Endodermal cell (in vitro differentiated cells): ENCODE measurements at regions not wholly inside any gene's neighbourhood (a gene's known extent, or its start where the extent isn't known, plus 50 kb on each side); places are given as distances from the start of the nearest gene placed in this dataset.

Experiments
- DNase-seq: peaks from one replicate; pipeline ENCODE4 v3.0.0-alpha.2; 2017
- H3K27ac ChIP-seq: 2 replicates; pipeline ENCODE4 v1.5.1; 2013; ENCODE audit warnings: mild to moderate bottlenecking, low read depth, low read length, moderate library complexity
- H3K27me3 ChIP-seq: 2 replicates; pipeline ENCODE4 v1.6.1; 2013; ENCODE audit warnings: mild to moderate bottlenecking, low read length, moderate library complexity; ENCODE audit not compliant: insufficient read depth, control insufficient read depth, poor library complexity, severe bottlenecking
- H3K36me3 ChIP-seq: 2 replicates; pipeline ENCODE4 v1.7.0; 2013; ENCODE audit warnings: mild to moderate bottlenecking, low read length, moderate library complexity; ENCODE audit not compliant: control insufficient read depth, insufficient read depth
- H3K4me1 ChIP-seq: one replicate; pipeline ENCODE4 v1.7.0; 2013; ENCODE audit warnings: low read length; ENCODE audit not compliant: control insufficient read depth, insufficient read depth
- H3K4me3 ChIP-seq: 2 replicates; pipeline ENCODE4 v1.5.1; 2013; ENCODE audit warnings: mild to moderate bottlenecking, low read length, moderate library complexity
- H3K9ac ChIP-seq: 2 replicates; pipeline ENCODE4 v1.6.1; 2013; ENCODE audit warnings: mild to moderate bottlenecking, low read length, moderate library complexity; ENCODE audit not compliant: poor library complexity, severe bottlenecking; ENCODE audit errors: extremely low read depth
- H3K9me3 ChIP-seq: 2 replicates; pipeline ENCODE4 v1.6.1; 2013; ENCODE audit warnings: mild to moderate bottlenecking, low read length, moderate library complexity; ENCODE audit not compliant: control insufficient read depth
- H3K27ac Mint-ChIP-seq: 2 replicates; pipeline ENCODE4 v1.8.0; 2020; ENCODE audit warnings: mixed read lengths
- H3K27me3 Mint-ChIP-seq: 2 replicates; pipeline ENCODE4 v1.8.0; 2021; ENCODE audit warnings: mild to moderate bottlenecking, mixed read lengths; ENCODE audit not compliant: insufficient read depth
- H3K36me3 Mint-ChIP-seq: 2 replicates; pipeline ENCODE4 v1.8.0; 2020; ENCODE audit warnings: low read depth, mixed read lengths
- H3K4me1 Mint-ChIP-seq: 2 replicates; pipeline ENCODE4 v1.8.0; 2020; ENCODE audit warnings: mixed read lengths
- H3K4me3 Mint-ChIP-seq: 2 replicates; pipeline ENCODE4 v1.8.0; 2020; ENCODE audit warnings: mild to moderate bottlenecking, moderate library complexity, mixed read lengths
- H3K9me3 Mint-ChIP-seq: 2 replicates; pipeline ENCODE4 v1.8.0; 2020; ENCODE audit warnings: mild to moderate bottlenecking, mixed read lengths
- WGBS, 2 experiments: methylation state at CpG; one replicate each; pipeline versions ENCODE4 v1.1.5 to v1.1.7; 2013; ENCODE audit warnings: missing lambda C conversion rate in 2 of 2, mixed read lengths in 1 of 2; ENCODE audit not compliant: insufficient coverage in 1 of 2, insufficient read length in 1 of 2; 5-methylcytosine and 5-hydroxymethylcytosine counted together
- TF ChIP-seq, protein P1 (sequence below): fragments of 200-600 bp; sonication (generic); conservative IDR thresholded peaks from 2 replicates; pipeline ENCODE4 v1.5.0; 2021; ENCODE audit warnings: antibody characterized with exemption, mild to moderate bottlenecking

GRCh38 chr1:4210043-4210442 is 310.0 kb upstream of the C1orf174 start:
- H3K4me1 Mint-ChIP-seq, result peaks cover 28% of the 10 kb centered on the region
- Histone ChIP-seq H3K9ac (no peak overlapping the region), H3K27me3 (no peaks in the 10 kb centered on the region), H3K27ac (no peak overlapping the region), H3K4me3 (no peak overlapping the region), H3K9me3 (peaks cover 12% of the 10 kb centered on the region), H3K36me3 (no peaks in the 10 kb centered on the region), H3K4me1 (no peaks in the 10 kb centered on the region)
- TF ChIP-seq, protein P1, sequence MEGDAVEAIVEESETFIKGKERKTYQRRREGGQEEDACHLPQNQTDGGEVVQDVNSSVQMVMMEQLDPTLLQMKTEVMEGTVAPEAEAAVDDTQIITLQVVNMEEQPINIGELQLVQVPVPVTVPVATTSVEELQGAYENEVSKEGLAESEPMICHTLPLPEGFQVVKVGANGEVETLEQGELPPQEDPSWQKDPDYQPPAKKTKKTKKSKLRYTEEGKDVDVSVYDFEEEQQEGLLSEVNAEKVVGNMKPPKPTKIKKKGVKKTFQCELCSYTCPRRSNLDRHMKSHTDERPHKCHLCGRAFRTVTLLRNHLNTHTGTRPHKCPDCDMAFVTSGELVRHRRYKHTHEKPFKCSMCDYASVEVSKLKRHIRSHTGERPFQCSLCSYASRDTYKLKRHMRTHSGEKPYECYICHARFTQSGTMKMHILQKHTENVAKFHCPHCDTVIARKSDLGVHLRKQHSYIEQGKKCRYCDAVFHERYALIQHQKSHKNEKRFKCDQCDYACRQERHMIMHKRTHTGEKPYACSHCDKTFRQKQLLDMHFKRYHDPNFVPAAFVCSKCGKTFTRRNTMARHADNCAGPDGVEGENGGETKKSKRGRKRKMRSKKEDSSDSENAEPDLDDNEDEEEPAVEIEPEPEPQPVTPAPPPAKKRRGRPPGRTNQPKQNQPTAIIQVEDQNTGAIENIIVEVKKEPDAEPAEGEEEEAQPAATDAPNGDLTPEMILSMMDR, result no peak
- WGBS, 2 experiments, result 83% methylated on average over 1 of the region's 1 CpG
- no peaks in the 10 kb centered on the region for H3K36me3 Mint-ChIP-seq
- no peak overlapping the region for H3K27ac Mint-ChIP-seq
- no peak for DNase-seq
- H3K9me3 Mint-ChIP-seq, result peaks cover 15% of the 10 kb centered on the region
- peaks cover 10% of the 10 kb centered on the region for H3K27me3 Mint-ChIP-seq
- H3K4me3 Mint-ChIP-seq, result no peak overlapping the region

DNA sequence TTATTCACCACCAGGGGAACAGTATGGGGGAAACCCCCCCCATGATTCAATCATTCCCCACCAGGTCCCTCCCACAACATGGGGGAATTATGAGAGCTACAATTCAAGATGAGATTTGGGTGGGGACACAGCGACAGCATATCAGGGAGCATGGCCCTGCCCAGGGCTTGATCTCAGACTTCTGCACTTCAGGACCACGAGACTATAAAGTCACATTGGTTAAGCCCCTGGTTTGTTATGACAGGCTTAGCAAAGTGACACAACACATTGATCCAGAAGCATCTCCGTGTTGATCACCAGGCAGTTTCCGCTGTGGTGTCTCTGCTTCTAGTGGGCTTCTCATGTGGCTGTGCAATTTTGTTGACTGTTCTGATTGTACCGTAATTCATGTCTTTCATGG is 312.7 kb upstream of the C1orf174 start:
- H3K9me3 Mint-ChIP-seq, result peaks cover 8% of the 10 kb centered on the region
- H3K27me3 ChIP-seq, result no peaks in the 10 kb centered on the region
- H3K4me3 ChIP-seq, result no peak overlapping the region
- no peaks in the 10 kb centered on the region for H3K9me3 ChIP-seq
- no peak overlapping the region for H3K4me3 Mint-ChIP-seq
- WGBS, 2 experiments, result 93 to 97% methylated on average over 5 of the region's 5 CpGs
- peaks cover 7% of the 10 kb centered on the region for H3K27me3 Mint-ChIP-seq
- no peaks in the 10 kb centered on the region for H3K4me1 ChIP-seq
- H3K27ac Mint-ChIP-seq, result peak overlapping the region; percentile 9
- no peak overlapping the region for H3K9ac ChIP-seq
- H3K36me3 Mint-ChIP-seq, result no peaks in the 10 kb centered on the region
- H3K36me3 ChIP-seq, result no peaks in the 10 kb centered on the region
- H3K4me1 Mint-ChIP-seq, result peaks cover 28% of the 10 kb centered on the region
- no peak overlapping the region for H3K27ac ChIP-seq
- TF ChIP-seq, protein P1, result no peak
- no peak for DNase-seq

GRCh38 chr1:4213366-4213973 is 313.4 kb upstream of the C1orf174 start:
- no peak for DNase-seq
- H3K4me3 Mint-ChIP-seq, result no peak overlapping the region
- H3K9me3 Mint-ChIP-seq, result peaks cover 15% of the 10 kb centered on the region
- WGBS, 2 experiments, result 72 to 82% methylated on average over 17 to 18 of the region's 18 CpGs
- no peaks in the 10 kb centered on the region for H3K36me3 Mint-ChIP-seq
- TF ChIP-seq, protein P1, result peak; percentile 12
- Histone ChIP-seq H3K27ac (no peak overlapping the region), H3K4me1 (no peaks in the 10 kb centered on the region), H3K4me3 (no peak overlapping the region), H3K9ac (no peak overlapping the region), H3K36me3 (no peaks in the 10 kb centered on the region), H3K9me3 (no peaks in the 10 kb centered on the region), H3K27me3 (no peaks in the 10 kb centered on the region)
- peaks cover 7% of the 10 kb centered on the region for H3K27me3 Mint-ChIP-seq
- H3K4me1 Mint-ChIP-seq, result peaks cover 28% of the 10 kb centered on the region
- no peak overlapping the region for H3K27ac Mint-ChIP-seq
